ENCODE measurements at regions not wholly inside any gene's neighbourhood (a gene's known extent, or its start where the extent isn't known, plus 50 kb on each side); places are given as distances from the start of the nearest gene placed in this dataset.

- TF ChIP-seq CTCF (IDR thresholded peaks at IDR 0.05) (no peak), ZFX (IDR thresholded peaks at IDR 0.05; ENCODE audit: borderline replicate concordance) (no peak)
These were observed 508.3 kb downstream of the MCTP2 start for GRCh38 chr15:94739639-94740038.

Data from 22Rv1 (cell line).